SKM-1 treated with dmso at 0.1 percent for 144 hours (cell line): ENCODE measurements at regions not wholly inside any gene's neighbourhood (a gene's known extent, or its start where the extent isn't known, plus 50 kb on each side); places are given as distances from the start of the nearest gene placed in this dataset.

Experiments used
- DNase-seq: peaks from one replicate; lab custom pipeline; 2025; ENCODE audit not compliant: unreplicated experiment; lab: John Stamatoyannopoulos, UW

- no peak for DNase-seq
These were observed 523.5 kb downstream of the SLC16A7 start for GRCh38 chr12:60119327-60119726.

- DNase-seq: no peak
These were observed 524.4 kb downstream of the SLC16A7 start for GRCh38 chr12:60120199-60120598.

- no peak for DNase-seq
These were observed 527.7 kb downstream of the SLC16A7 start for GRCh38 chr12:60123557-60123956.

GRCh38 chr12:60137513-60137912 is 541.7 kb downstream of the SLC16A7 start:
- no peak for DNase-seq

GRCh38 chr12:60138526-60138925 is 542.7 kb downstream of the SLC16A7 start:
- DNase-seq: no peak

GRCh38 chr12:60144395-60144794 is 548.6 kb downstream of the SLC16A7 start:
- no peak for DNase-seq

GRCh38 chr12:60148109-60148508 is 552.3 kb downstream of the SLC16A7 start:
- no peak for DNase-seq

- no peak for DNase-seq
These were observed 553.0 kb downstream of the SLC16A7 start for GRCh38 chr12:60148831-60149230.

- no peak for DNase-seq
These were observed 556.9 kb downstream of the SLC16A7 start for GRCh38 chr12:60152756-60153155.

- DNase-seq: no peak
These were observed 563.9 kb downstream of the SLC16A7 start for GRCh38 chr12:60159761-60160160.

- no peak for DNase-seq
These were observed 567.3 kb downstream of the SLC16A7 start for GRCh38 chr12:60162988-60163720.

GRCh38 chr12:60165781-60166180 is 570.0 kb downstream of the SLC16A7 start:
- no peak for DNase-seq

- DNase-seq: no peak
These were observed 572.6 kb downstream of the SLC16A7 start for GRCh38 chr12:60168441-60168840.

GRCh38 chr12:60169904-60170303 is 574.1 kb downstream of the SLC16A7 start:
- no peak for DNase-seq

GRCh38 chr12:60172266-60173211 is 576.7 kb downstream of the SLC16A7 start:
- no peak for DNase-seq

GRCh38 chr12:60173224-60174170 is 577.7 kb downstream of the SLC16A7 start:
- peak; percentile 23 for DNase-seq

- DNase-seq: no peak
These were observed 578.6 kb downstream of the SLC16A7 start for GRCh38 chr12:60174476-60174875.

- no peak for DNase-seq
These were observed 579.1 kb downstream of the SLC16A7 start for GRCh38 chr12:60174941-60175340.

- no peak for DNase-seq
These were observed 581.1 kb downstream of the SLC16A7 start for GRCh38 chr12:60176891-60177290.

GRCh38 chr12:60180298-60180697 is 584.5 kb downstream of the SLC16A7 start:
- DNase-seq: no peak

GRCh38 chr12:60182354-60182753 is 586.5 kb downstream of the SLC16A7 start:
- DNase-seq: no peak
